Right lobe of liver (tissue), 6 donors: ENCODE measurements at regions not wholly inside any gene's neighbourhood (a gene's known extent, or its start where the extent isn't known, plus 50 kb on each side); places are given as distances from the start of the nearest gene placed in this dataset.
"Not testable (repeated sequence)": the region's sequence is repeated elsewhere in the genome, so short reads cannot be mapped to it uniquely, and the experiment has no call there.

Source experiments
- ATAC-seq, 4 donors: fragments of 200-7000 bp; cut with Tn5 transposase; one replicate each; pipeline ENCODE4 v1.9.1; 2020; ENCODE audit warnings: mild to moderate bottlenecking in 4 of 4, moderate library complexity in 4 of 4
- DNase-seq, 3 donors: peaks; one replicate each; pipeline ENCODE4 v3.0.0-alpha.2; 2020
- H3K27ac ChIP-seq, 3 donors: fragments of 200-600 bp; one replicate each; pipeline ENCODE4 v1.8.0; 2022
- H3K27me3 ChIP-seq, 2 donors: fragments of 200-600 bp; one replicate each; pipeline ENCODE4 v1.8.0; 2022
- H3K36me3 ChIP-seq, 4 donors: fragments of 200-600 bp; sonication (generic) in 1 of 4; one replicate each; pipeline versions ENCODE4 v1.5.1 to v1.8.0; 2017 to 2022; ENCODE audit warnings: control low read depth in 1 of 4
- H3K4me1 ChIP-seq, 4 donors: fragments of 200-600 bp; sonication (generic) in 1 of 4; one replicate each; pipeline versions ENCODE4 v1.5.1 to v1.8.0; 2017 to 2022; ENCODE audit warnings: control low read depth in 1 of 4
- H3K4me3 ChIP-seq, 3 donors: fragments of 200-600 bp; one replicate each; pipeline ENCODE4 v1.8.0; 2022
- H3K9me3 ChIP-seq, 4 donors: fragments of 200-600 bp; sonication (generic) in 1 of 4; one replicate each; pipeline versions ENCODE4 v1.5.1 to v1.8.0; 2017 to 2022; ENCODE audit warnings: control low read depth in 1 of 4
- POLR2A ChIP-seq: fragments of 450-650 bp; IDR thresholded peaks from one replicate; pipeline ENCODE4 v1.6.1; 2017; ENCODE audit warnings: antibody characterized with exemption, mild to moderate bottlenecking
- WGBS: methylation state at CpG from one replicate; pipeline ENCODE4 v1.1.6; 2018; ENCODE audit warnings: low coverage, low lambda C conversion rate; ENCODE audit not compliant: insufficient coverage; ENCODE audit errors: missing lambda C conversion rate; 5-methylcytosine and 5-hydroxymethylcytosine counted together
- intact Hi-C, 2 donors: fragments of 100-400 bp; cut with DNase I; formaldehyde crosslinking; loops; one replicate each; pipeline versions ENCODE4 v1.11.2 to v1.14.1; 2022
- TF ChIP-seq, protein P1 (sequence below), 4 donors: fragments of 200-600 bp in 3 of 4; fragments of 450-650 bp in 1 of 4; IDR thresholded peaks; one replicate each; pipeline versions ENCODE4 v1.5.1 to v1.8.0; 2016 to 2022; ENCODE audit warnings: antibody characterized with exemption in 4 of 4, mild to moderate bottlenecking in 2 of 4
- donor health status: DM: no; HTN: yes; CAD: no.
- donor health status: DM: no; HTN: no; CAD: no.
- donor health status: DM: no; HTN: no; CAD: no.
- donor health status: DM: no; HTN: yes; CAD: no.
- donor health status: DM: no; HTN: yes; CAD: no.

DNA sequence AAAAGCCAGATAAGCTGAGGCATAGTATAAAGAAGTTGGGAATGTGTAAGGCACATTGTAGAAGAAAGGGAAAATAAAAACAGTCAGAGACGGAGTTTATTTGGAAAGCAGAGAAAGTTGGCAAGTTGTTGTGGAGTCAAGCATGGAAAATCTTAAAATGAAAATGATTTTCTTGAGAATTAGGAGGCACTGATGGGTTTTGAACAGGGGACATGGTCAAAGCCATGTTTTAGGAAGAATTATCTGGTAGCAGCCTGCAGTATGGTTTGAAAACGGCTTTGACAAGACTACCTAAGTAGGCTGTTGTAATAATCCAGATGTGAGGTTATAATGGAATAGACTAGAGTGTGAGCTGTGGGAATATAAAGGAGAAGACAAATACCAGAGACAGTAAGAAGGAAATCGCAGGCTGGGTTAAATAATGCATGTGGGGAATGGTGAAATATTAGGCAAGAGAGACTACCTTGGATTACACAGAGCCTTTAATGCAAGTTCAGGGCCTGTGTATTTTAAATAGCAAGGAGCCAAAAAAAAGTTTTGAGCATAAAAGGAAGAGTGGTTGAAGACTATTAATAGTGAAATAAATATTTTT lies 130.4 kb upstream of the MEOX2 start:
- intact Hi-C loops: no loop called here
- Histone ChIP-seq H3K36me3 (no peaks in the 10 kb centered on the region), H3K27me3 (no peaks in the 10 kb centered on the region), H3K4me3 (no peak overlapping the region), H3K4me1 (no peaks in the 10 kb centered on the region), H3K9me3 (no peaks in the 10 kb centered on the region), H3K27ac (no peak overlapping the region)
- ATAC-seq (no peak), DNase-seq (no peak)
- 73% methylated on average over 3 of the region's 3 CpGs for WGBS
- TF ChIP-seq, protein P1, sequence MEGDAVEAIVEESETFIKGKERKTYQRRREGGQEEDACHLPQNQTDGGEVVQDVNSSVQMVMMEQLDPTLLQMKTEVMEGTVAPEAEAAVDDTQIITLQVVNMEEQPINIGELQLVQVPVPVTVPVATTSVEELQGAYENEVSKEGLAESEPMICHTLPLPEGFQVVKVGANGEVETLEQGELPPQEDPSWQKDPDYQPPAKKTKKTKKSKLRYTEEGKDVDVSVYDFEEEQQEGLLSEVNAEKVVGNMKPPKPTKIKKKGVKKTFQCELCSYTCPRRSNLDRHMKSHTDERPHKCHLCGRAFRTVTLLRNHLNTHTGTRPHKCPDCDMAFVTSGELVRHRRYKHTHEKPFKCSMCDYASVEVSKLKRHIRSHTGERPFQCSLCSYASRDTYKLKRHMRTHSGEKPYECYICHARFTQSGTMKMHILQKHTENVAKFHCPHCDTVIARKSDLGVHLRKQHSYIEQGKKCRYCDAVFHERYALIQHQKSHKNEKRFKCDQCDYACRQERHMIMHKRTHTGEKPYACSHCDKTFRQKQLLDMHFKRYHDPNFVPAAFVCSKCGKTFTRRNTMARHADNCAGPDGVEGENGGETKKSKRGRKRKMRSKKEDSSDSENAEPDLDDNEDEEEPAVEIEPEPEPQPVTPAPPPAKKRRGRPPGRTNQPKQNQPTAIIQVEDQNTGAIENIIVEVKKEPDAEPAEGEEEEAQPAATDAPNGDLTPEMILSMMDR (IDR thresholded peaks at IDR 0.05): no peak
- TF ChIP-seq POLR2A: no peak

DNA sequence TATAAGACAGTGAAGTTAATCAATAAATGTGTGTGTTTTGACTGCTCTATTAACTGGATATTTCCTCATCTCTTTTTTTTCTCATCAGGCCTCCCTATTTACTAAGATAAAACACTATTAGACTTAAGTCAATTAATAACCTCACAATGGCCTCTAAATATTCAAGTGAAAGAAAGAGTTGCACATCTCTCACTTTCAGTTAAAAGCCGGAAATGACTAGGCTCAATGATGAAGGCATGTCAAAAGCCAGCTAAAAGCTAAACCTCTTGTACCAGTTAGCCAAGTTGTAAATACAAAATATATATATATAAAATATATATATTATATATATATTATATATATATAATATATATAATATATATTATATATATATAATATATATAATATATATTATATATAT lies 127.0 kb upstream of the MEOX2 start:
- intact Hi-C loops: no loop called here
- H3K27me3 ChIP-seq: no peaks in the 10 kb centered on the region
- H3K9me3 ChIP-seq: no peaks in the 10 kb centered on the region
- H3K27ac ChIP-seq: no peak overlapping the region
- 100% methylated on average over 1 of the region's 1 CpG for WGBS
- no peak for ATAC-seq
- no peak overlapping the region for H3K4me3 ChIP-seq
- no peaks in the 10 kb centered on the region for H3K36me3 ChIP-seq
- TF ChIP-seq, protein P1 (IDR thresholded peaks at IDR 0.05): no peak
- no peak for TF ChIP-seq POLR2A
- H3K4me1 ChIP-seq: no peaks in the 10 kb centered on the region
- no peak for DNase-seq

DNA sequence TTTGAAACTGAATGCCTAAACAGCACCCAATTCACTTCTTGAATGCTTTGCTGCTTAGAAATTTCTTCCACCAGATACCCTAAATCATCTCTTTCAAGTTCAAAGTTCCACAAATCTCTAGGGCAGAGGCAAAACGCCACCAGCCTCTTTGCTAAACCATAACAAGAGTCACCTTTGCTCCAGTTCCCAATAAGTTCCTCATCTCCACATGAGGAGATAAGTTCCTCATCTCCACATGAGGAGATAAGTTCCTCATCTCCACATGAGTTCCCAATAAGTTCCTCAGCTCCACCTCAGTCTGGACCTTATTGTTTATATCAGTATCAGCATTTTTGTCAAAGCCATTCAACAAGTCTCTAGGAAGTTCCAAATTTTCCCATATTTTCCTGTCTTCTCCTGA lies 123.9 kb upstream of the MEOX2 start:
- intact Hi-C loops, H3K27me3 ChIP-seq, H3K9me3 ChIP-seq, H3K4me3 ChIP-seq, H3K27ac ChIP-seq, DNase-seq, ATAC-seq, H3K36me3 ChIP-seq, H3K4me1 ChIP-seq: not testable (repeated sequence)
- no CpG with 5 or more reads among the region's 1 CpG for WGBS

DNA sequence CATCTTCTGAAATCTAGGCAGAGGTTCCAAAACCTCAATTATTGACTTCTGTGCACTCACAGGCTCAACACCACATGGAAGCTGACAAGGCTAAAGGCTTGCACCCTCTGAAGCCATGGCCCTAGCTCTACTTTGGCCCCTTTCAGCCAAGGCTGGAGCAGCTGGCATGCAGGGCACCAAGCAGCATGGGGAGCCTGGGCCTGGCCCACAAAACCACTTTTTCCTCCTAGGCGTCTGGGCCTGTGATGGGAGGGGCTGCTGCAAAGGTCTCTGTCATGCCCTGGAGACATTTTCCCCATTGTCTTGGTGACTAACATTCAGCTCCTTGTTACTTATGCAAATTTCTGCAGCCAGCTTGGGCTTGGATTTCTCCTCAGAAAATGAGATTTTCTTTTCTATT lies 123.5 kb upstream of the MEOX2 start:
- H3K4me3 ChIP-seq, H3K36me3 ChIP-seq, H3K4me1 ChIP-seq, H3K27ac ChIP-seq, DNase-seq, H3K9me3 ChIP-seq, intact Hi-C loops, ATAC-seq, H3K27me3 ChIP-seq: not testable (repeated sequence)
- WGBS: no CpG with 5 or more reads among the region's 1 CpG

DNA sequence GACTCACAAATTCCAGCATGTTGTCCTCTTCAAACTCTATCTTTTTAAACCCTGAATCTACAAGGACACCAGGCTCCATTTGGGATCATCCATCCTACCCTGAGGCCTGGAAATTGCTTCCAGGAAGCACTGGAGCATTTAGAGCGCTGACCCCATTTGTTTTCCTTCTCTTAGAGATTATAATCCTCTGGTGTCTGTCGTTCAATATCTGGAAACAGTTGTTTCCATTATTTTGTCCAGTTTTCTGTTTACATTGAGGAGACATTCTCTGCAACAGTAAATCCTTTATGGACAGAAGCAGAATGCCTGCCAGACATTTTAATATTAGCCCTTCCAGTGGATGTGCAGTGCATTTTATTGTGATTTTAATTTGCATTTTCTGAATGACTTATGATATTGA lies 119.4 kb upstream of the MEOX2 start:
- WGBS: 60% methylated on average over 2 of the region's 2 CpGs
- no peaks in the 10 kb centered on the region for H3K4me1 ChIP-seq
- TF ChIP-seq POLR2A: no peak
- TF ChIP-seq, protein P1 (IDR thresholded peaks at IDR 0.05): no peak
- no peak overlapping the region for H3K27ac ChIP-seq
- DNase-seq (no peak), ATAC-seq (no peak)
- H3K27me3 ChIP-seq: no peaks in the 10 kb centered on the region
- H3K4me3 ChIP-seq: no peak overlapping the region
- no peaks in the 10 kb centered on the region for H3K36me3 ChIP-seq
- H3K9me3 ChIP-seq: no peaks in the 10 kb centered on the region
- intact Hi-C loops: no loop called here

DNA sequence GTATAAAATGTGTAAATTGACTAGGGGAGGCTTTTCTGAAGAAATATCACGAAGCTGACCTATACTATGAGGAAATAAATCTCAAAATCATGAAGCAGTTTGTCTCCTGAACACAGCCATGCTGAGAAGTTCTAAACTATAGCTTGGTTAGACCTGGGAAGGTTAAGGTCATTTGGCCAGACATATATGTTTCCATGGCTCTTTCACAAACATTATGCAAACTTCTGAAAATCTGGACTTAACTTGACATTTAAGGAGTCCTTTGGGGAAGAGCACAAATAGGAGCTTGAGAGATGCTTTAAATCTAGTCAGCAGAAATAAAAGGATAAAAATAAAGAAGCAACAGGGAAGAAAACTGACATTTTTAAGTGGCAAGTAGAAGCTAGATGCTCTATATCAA lies 115.9 kb upstream of the MEOX2 start:
- H3K4me1 ChIP-seq: no peaks in the 10 kb centered on the region
- H3K27ac ChIP-seq: no peak overlapping the region
- H3K36me3 ChIP-seq: no peaks in the 10 kb centered on the region
- intact Hi-C loops: no loop called here
- no peaks in the 10 kb centered on the region for H3K9me3 ChIP-seq
- no peak overlapping the region for H3K4me3 ChIP-seq
- no peaks in the 10 kb centered on the region for H3K27me3 ChIP-seq
- no peak for TF ChIP-seq POLR2A
- TF ChIP-seq, protein P1 (IDR thresholded peaks at IDR 0.05): no peak
- DNase-seq (no peak), ATAC-seq (no peak)
- 47% methylated on average over 1 of the region's 1 CpG for WGBS
